IMR-90 (cell line): ENCODE measurements at regions not wholly inside any gene's neighbourhood (a gene's known extent, or its start where the extent isn't known, plus 50 kb on each side); places are given as distances from the start of the nearest gene placed in this dataset.

ENCODE experiments used
- ATAC-seq: fragments of 200-7000 bp; cut with Tn5 transposase; 2 replicates; pipeline ENCODE4 v1.9.1; 2020; ENCODE audit warnings: low read depth, mild to moderate bottlenecking, moderate library complexity
- BruUV-seq: library from RNA; stranded (reverse); fragments of 400-500 nt; replicated peaks from 2 replicates; lab custom pipeline; 2021; lab: Mats Ljungman, UMichigan
- CTCF ChIA-PET: fragments of 300-600 bp; formaldehyde crosslinking; extraction: SDS; loops from one replicate; lab custom pipeline; 2021; ENCODE audit warnings: antibody characterized with exemption; lab: Yijun Ruan, JAX
- POLR2A ChIA-PET: fragments of 300-600 bp; sonication (Branson Sonifier 250); formaldehyde crosslinking; loops from one replicate; lab custom pipeline; 2022; ENCODE audit warnings: antibody characterized with exemption; ENCODE audit not compliant: unreplicated experiment; lab: Charles Lee
- DNase-seq: peaks from one replicate; pipeline ENCODE4 v3.0.0; 2013
- H2AFZ ChIP-seq: replicated peaks from 2 replicates; pipeline ENCODE3; 2013; ENCODE audit warnings: low read length, mild to moderate bottlenecking; ENCODE audit not compliant: poor library complexity
- H2AK5ac ChIP-seq: 2 replicates; pipeline ENCODE4 v1.6.1; 2013; ENCODE audit warnings: low read depth, low read length, inconsistent platforms
- H2AK9ac ChIP-seq: replicated peaks from 2 replicates; pipeline ENCODE3; 2013; ENCODE audit warnings: mild to moderate bottlenecking, low read depth, low read length, moderate library complexity; ENCODE audit not compliant: poor library complexity
- H2BK120ac ChIP-seq: 2 replicates; pipeline ENCODE4 v1.6.1; 2013; ENCODE audit warnings: low read depth, low read length, inconsistent platforms
- H2BK15ac ChIP-seq: 3 replicates; pipeline ENCODE4 v1.6.1; 2013; ENCODE audit warnings: low read depth, low read length, inconsistent platforms
- H2BK20ac ChIP-seq: 2 replicates; pipeline ENCODE4 v1.6.1; 2013; ENCODE audit warnings: low read depth, mild to moderate bottlenecking, inconsistent platforms, low read length, moderate library complexity
- H2BK5ac ChIP-seq: 2 replicates; pipeline ENCODE4 v1.6.1; 2013; ENCODE audit warnings: mild to moderate bottlenecking, low read depth, low read length, inconsistent platforms; ENCODE audit not compliant: poor library complexity, severe bottlenecking
- H3K14ac ChIP-seq: replicated peaks from 2 replicates; pipeline ENCODE4 v1.6.1; 2013; ENCODE audit warnings: low read depth, low read length, inconsistent platforms
- H3K18ac ChIP-seq: 2 replicates; pipeline ENCODE4 v1.6.1; 2013; ENCODE audit warnings: low read depth, low read length, control low read depth
- H3K23ac ChIP-seq: 2 replicates; pipeline ENCODE4 v1.6.1; 2013; ENCODE audit warnings: low read depth, low read length, inconsistent platforms
- H3K27ac ChIP-seq: 2 replicates; pipeline ENCODE4 v1.5.1; 2013; ENCODE audit warnings: mild to moderate bottlenecking, control low read depth, low read length; ENCODE audit not compliant: insufficient read depth
- H3K27me3 ChIP-seq: 2 replicates; pipeline ENCODE4 v1.6.1; 2013; ENCODE audit warnings: low read length; ENCODE audit not compliant: control insufficient read depth, insufficient read depth
- H3K36me3 ChIP-seq: 2 replicates; pipeline ENCODE4 v1.6.1; 2013; ENCODE audit warnings: low read length, mixed read lengths; ENCODE audit not compliant: control insufficient read depth, insufficient read depth
- H3K4ac ChIP-seq: 2 replicates; pipeline ENCODE4 v1.6.1; 2013; ENCODE audit warnings: low read depth, low read length, inconsistent platforms
- H3K4me1 ChIP-seq: 2 replicates; pipeline ENCODE4 v1.6.1; 2013; ENCODE audit warnings: low read length, mixed read lengths; ENCODE audit not compliant: control insufficient read depth, insufficient read depth
- H3K4me2 ChIP-seq: 2 replicates; pipeline ENCODE4 v1.6.1; 2013; ENCODE audit warnings: low read depth, mild to moderate bottlenecking, control low read depth, low read length, moderate library complexity
- H3K4me3 ChIP-seq: 2 replicates; pipeline ENCODE4 v1.5.1; 2013; ENCODE audit warnings: low read depth, mild to moderate bottlenecking, control low read depth, low read length, moderate library complexity; ENCODE audit not compliant: insufficient read depth
- H3K56ac ChIP-seq: 2 replicates; pipeline ENCODE4 v1.6.1; 2013; ENCODE audit warnings: low read length, inconsistent platforms; ENCODE audit not compliant: insufficient read depth; ENCODE audit errors: extremely low read depth
- H3K79me1 ChIP-seq, 2 experiments: 2 replicates each; pipeline ENCODE4 v1.6.1; 2013; ENCODE audit warnings: low read length in 2 of 2, inconsistent platforms in 1 of 2, low read depth in 1 of 2
- H3K9ac ChIP-seq: 2 replicates; pipeline ENCODE4 v1.6.1; 2013; ENCODE audit warnings: low read depth, low read length, control low read depth
- H3K9me1 ChIP-seq: 2 replicates; pipeline ENCODE4 v1.6.1; 2013; ENCODE audit warnings: low read length, inconsistent platforms; ENCODE audit not compliant: insufficient read depth
- H3K9me3 ChIP-seq: 2 replicates; pipeline ENCODE4 v1.6.1; 2013; ENCODE audit warnings: low read length; ENCODE audit not compliant: control insufficient read depth, insufficient read depth
- H4K20me1 ChIP-seq: 2 replicates; pipeline ENCODE4 v1.6.1; 2013; ENCODE audit warnings: low read length, inconsistent platforms; ENCODE audit not compliant: insufficient read depth
- H4K5ac ChIP-seq: 2 replicates; pipeline ENCODE4 v1.6.1; 2013; ENCODE audit warnings: mild to moderate bottlenecking, low read depth, low read length, control low read depth
- H4K8ac ChIP-seq, 2 experiments: 2 replicates each; pipeline ENCODE4 v1.6.1; 2013; ENCODE audit warnings: low read depth in 2 of 2, low read length in 2 of 2, control low read depth in 1 of 2, inconsistent platforms in 1 of 2
- H4K91ac ChIP-seq: 2 replicates; pipeline ENCODE4 v1.6.1; 2013; ENCODE audit warnings: low read depth, low read length, inconsistent platforms; ENCODE audit not compliant: insufficient read depth
- BHLHE40 ChIP-seq: fragments of 150-350 bp; IDR thresholded peaks from 2 replicates; pipeline ENCODE4 v1.6.1; 2016; ENCODE audit warnings: mild to moderate bottlenecking, low read depth, low read length
- CEBPB ChIP-seq: IDR thresholded peaks from 2 replicates; pipeline ENCODE4 v1.6.1; 2012; ENCODE audit warnings: low read depth, low read length, improper control_type of control experiment
- CHD1 ChIP-seq: IDR thresholded peaks from 2 replicates; pipeline ENCODE4 v1.6.1; 2012; ENCODE audit warnings: low read depth, low read length, improper control_type of control experiment
- CTCF ChIP-seq: conservative IDR thresholded peaks from 2 replicates; pipeline ENCODE4 v1.5.1; 2012; ENCODE audit warnings: mild to moderate bottlenecking, low read depth, low read length, improper control_type of control experiment
- ELK1 ChIP-seq: fragments of 150-350 bp; IDR thresholded peaks from 2 replicates; pipeline ENCODE4 v1.6.1; 2016; ENCODE audit warnings: low read depth, mild to moderate bottlenecking, low read length, moderate library complexity, borderline replicate concordance
- FOS ChIP-seq: fragments of 150-350 bp; IDR thresholded peaks from 2 replicates; pipeline ENCODE4 v1.6.1; 2016; ENCODE audit warnings: low read depth, low read length
- MAFK ChIP-seq: IDR thresholded peaks from 2 replicates; pipeline ENCODE4 v1.6.1; 2012; ENCODE audit warnings: low read depth, low read length, improper control_type of control experiment
- MAZ ChIP-seq: IDR thresholded peaks from 2 replicates; pipeline ENCODE4 v1.6.1; 2012; ENCODE audit warnings: low read depth, mild to moderate bottlenecking, low read length, improper control_type of control experiment, moderate library complexity, borderline replicate concordance
- MXI1 ChIP-seq: IDR thresholded peaks from 2 replicates; pipeline ENCODE4 v1.6.1; 2012; ENCODE audit warnings: low read depth, mild to moderate bottlenecking, low read length, moderate library complexity, borderline replicate concordance
- NFE2L2 ChIP-seq: fragments of 150-350 bp; IDR thresholded peaks from 2 replicates; pipeline ENCODE4 v1.6.1; 2016; ENCODE audit warnings: low read depth, mild to moderate bottlenecking, low read length
- POLR2A ChIP-seq: IDR thresholded peaks from 2 replicates; pipeline ENCODE4 v1.6.1; 2012; ENCODE audit warnings: mild to moderate bottlenecking, low read depth, low read length
- RAD21 ChIP-seq: IDR thresholded peaks from 2 replicates; pipeline ENCODE4 v1.6.1; 2012; ENCODE audit warnings: low read length, improper control_type of control experiment
- RCOR1 ChIP-seq: IDR thresholded peaks from 2 replicates; pipeline ENCODE4 v1.6.1; 2012; ENCODE audit warnings: mild to moderate bottlenecking, low read length, improper control_type of control experiment; ENCODE audit not compliant: insufficient replicate concordance
- RFX5 ChIP-seq: IDR thresholded peaks from 2 replicates; pipeline ENCODE4 v1.8.0; 2012; ENCODE audit warnings: low read depth, mild to moderate bottlenecking, low read length, moderate library complexity
- SMC3 ChIP-seq: fragments of 150-350 bp; IDR thresholded peaks from 2 replicates; pipeline ENCODE4 v1.6.1; 2016; ENCODE audit warnings: low read depth, mild to moderate bottlenecking, antibody characterized with exemption, low read length, moderate library complexity
- USF2 ChIP-seq: fragments of 150-350 bp; IDR thresholded peaks from 2 replicates; pipeline ENCODE4 v1.6.1; 2017; ENCODE audit warnings: mild to moderate bottlenecking, antibody characterized with exemption, low read length, low read depth
- WGBS, 2 experiments: methylation state at CpG; one replicate each; pipeline versions ENCODE4 v1.1.5 to v1.1.7; 2013; ENCODE audit warnings: missing lambda C conversion rate in 2 of 2; ENCODE audit not compliant: insufficient read length in 1 of 2; ENCODE audit errors: extremely low coverage in 2 of 2; 5-methylcytosine and 5-hydroxymethylcytosine counted together
- dilution Hi-C: fragments of 300-500 bp; cut with HindIII; formaldehyde crosslinking; loops from one replicate; pipeline ENCODE4 v1.14.3; 2018; ENCODE audit warnings: low sequenced_read_pairs; ENCODE audit not compliant: unreplicated experiment
- in situ Hi-C: fragments of 300-500 bp; cut with MboI; formaldehyde crosslinking; loops from 3 replicates; pipeline ENCODE4 v1.14.3; 2019; ENCODE audit warnings: low sequenced_read_pairs, inconsistent platforms, mixed read lengths
- intact Hi-C: fragments of 100-400 bp; cut with micrococcal nuclease; formaldehyde crosslinking; loops from 2 replicates; pipeline ENCODE4 v1.10.0; 2022

GRCh38 chr5:133727636-133728035 is 115.3 kb upstream of the FSTL4 start:
- DNase-seq (no peak), ATAC-seq (no peak)
- Histone ChIP-seq H2BK15ac (no peak overlapping the region), H3K23ac (no peak overlapping the region), H2AK9ac (no peak overlapping the region), H2BK20ac (no peak overlapping the region), H2AFZ (no peak overlapping the region), H3K79me1 (no peaks in the 10 kb centered on the region), H4K5ac (no peak overlapping the region), H3K4me1 (no peaks in the 10 kb centered on the region), H3K4me2 (no peak overlapping the region), H3K9ac (no peak overlapping the region), H3K14ac (no peak overlapping the region), H3K4me3 (no peak overlapping the region), H2BK5ac (no peak overlapping the region), H2AK5ac (no peak overlapping the region), H4K20me1 (no peaks in the 10 kb centered on the region), H4K8ac (no peak overlapping the region), H3K9me1 (no peaks in the 10 kb centered on the region), H4K91ac (no peak overlapping the region), H2BK120ac (no peak overlapping the region), H3K4ac (no peak overlapping the region), H3K36me3 (no peaks in the 10 kb centered on the region), H3K27ac (no peak overlapping the region), H3K9me3 (no peaks in the 10 kb centered on the region), H3K56ac (no peak overlapping the region), H3K18ac (no peak overlapping the region), H3K27me3 (peaks cover 2% of the 10 kb centered on the region; the same call in 1 of the 2 replicates)
- TF ChIP-seq USF2: no peak
- no peak for TF ChIP-seq RFX5
- no peak for TF ChIP-seq BHLHE40
- no peak for TF ChIP-seq RAD21
- TF ChIP-seq MAFK: no peak
- no peak for TF ChIP-seq MXI1
- no peak for TF ChIP-seq NFE2L2
- no peak for TF ChIP-seq CHD1
- TF ChIP-seq ELK1: no peak
- TF ChIP-seq FOS: no peak
- no peak for TF ChIP-seq MAZ
- TF ChIP-seq CTCF: no peak
- no peak for TF ChIP-seq CEBPB
- TF ChIP-seq SMC3: no peak
- TF ChIP-seq RCOR1: no peak
- TF ChIP-seq POLR2A: no peak
- POLR2A ChIA-PET: no interaction called here
- no CpG with 5 or more reads among the region's 2 CpGs for WGBS, 2 experiments
- intact Hi-C loops: no loop called here
- CTCF ChIA-PET: no interaction called here
- dilution Hi-C loops: no loop called here
- BruUV-seq: no TSS peak
- in situ Hi-C loops: no loop called here
